GM12864 (cell line): ENCODE measurements at regions not wholly inside any gene's neighbourhood (a gene's known extent, or its start where the extent isn't known, plus 50 kb on each side); places are given as distances from the start of the nearest gene placed in this dataset.
"Not testable (repeated sequence)": the region's sequence is repeated elsewhere in the genome, so short reads cannot be mapped to it uniquely, and the experiment has no call there.

ENCODE experiments used
- DNase-seq: peaks from one replicate; pipeline ENCODE4 v3.0.0-alpha.2; 2011; ENCODE audit warnings: low read depth
- H3K4me3 ChIP-seq: 2 replicates; pipeline ENCODE4 v1.5.1; 2011; ENCODE audit warnings: mild to moderate bottlenecking, low read depth, low read length, control low read depth
- CTCF ChIP-seq: IDR thresholded peaks from 2 replicates; pipeline ENCODE4 v1.5.1; 2011; ENCODE audit warnings: low read depth, mild to moderate bottlenecking, moderate library complexity, low read length, control low read depth, inconsistent platforms; ENCODE audit errors: missing control alignments

GRCh38 chr5:87778876-87779275, 366.1 kb upstream of the CCNH start:
- no peak overlapping the region for H3K4me3 ChIP-seq
- TF ChIP-seq CTCF = no peak
- no peak for DNase-seq

- DNase-seq = no peak
- H3K4me3 ChIP-seq = no peak overlapping the region
- TF ChIP-seq CTCF = no peak
Measured at GRCh38 chr5:87777877-87778276, 365.1 kb upstream of the CCNH start.

GRCh38 chr5:87776785-87777184, 364.1 kb upstream of the CCNH start:
- H3K4me3 ChIP-seq = no peak overlapping the region
- no peak for TF ChIP-seq CTCF
- no peak for DNase-seq

GRCh38 chr5:87776302-87776701, 363.6 kb upstream of the CCNH start:
- not testable (repeated sequence) for H3K4me3 ChIP-seq, DNase-seq

- no peak for DNase-seq
- TF ChIP-seq CTCF = no peak
- no peak overlapping the region for H3K4me3 ChIP-seq
Measured at GRCh38 chr5:87775228-87775627, 362.5 kb upstream of the CCNH start.

- no peak for DNase-seq
- no peak overlapping the region for H3K4me3 ChIP-seq
- TF ChIP-seq CTCF = no peak
Measured at GRCh38 chr5:87774804-87775203, 362.1 kb upstream of the CCNH start.

GRCh38 chr5:87770601-87771121, 357.9 kb upstream of the CCNH start:
- TF ChIP-seq CTCF = no peak
- H3K4me3 ChIP-seq = no peak overlapping the region
- no peak for DNase-seq
